Mucosa of rectum (tissue), 2 donors: ENCODE measurements at regions not wholly inside any gene's neighbourhood (a gene's known extent, or its start where the extent isn't known, plus 50 kb on each side); places are given as distances from the start of the nearest gene placed in this dataset.
"Not testable (repeated sequence)": the region's sequence is repeated elsewhere in the genome, so short reads cannot be mapped to it uniquely, and the experiment has no call there.

Source experiments
- H3K27ac ChIP-seq, 2 donors: one replicate each; pipeline ENCODE4 v1.7.0; 2013; ENCODE audit warnings: inconsistent platforms in 2 of 2, low read depth in 2 of 2, low read length in 2 of 2
- H3K27me3 ChIP-seq, 2 donors: one replicate each; pipeline ENCODE4 v1.7.0; 2013; ENCODE audit warnings: low read length in 2 of 2; ENCODE audit not compliant: control insufficient read depth in 2 of 2, insufficient read depth in 2 of 2
- H3K36me3 ChIP-seq, 2 donors: one replicate each; pipeline ENCODE4 v1.7.0; 2013; ENCODE audit warnings: low read length in 2 of 2; ENCODE audit not compliant: control insufficient read depth in 2 of 2, insufficient read depth in 2 of 2
- H3K4me1 ChIP-seq, 2 donors: one replicate each; pipeline ENCODE4 v1.7.0; 2013; ENCODE audit warnings: low read length in 2 of 2, mild to moderate bottlenecking in 1 of 2; ENCODE audit not compliant: control insufficient read depth in 2 of 2, insufficient read depth in 2 of 2
- H3K4me3 ChIP-seq, 2 donors: one replicate each; pipeline ENCODE4 v1.7.0; 2013; ENCODE audit warnings: low read length in 2 of 2
- H3K9ac ChIP-seq, 2 donors: one replicate each; pipeline ENCODE4 v1.7.0; 2013; ENCODE audit warnings: low read length in 2 of 2, low read depth in 1 of 2, mild to moderate bottlenecking in 1 of 2
- H3K9me3 ChIP-seq, 2 donors: one replicate each; pipeline ENCODE4 v1.7.0; 2013; ENCODE audit warnings: low read length in 2 of 2; ENCODE audit not compliant: control insufficient read depth in 2 of 2
- donor health status: healthy.
- donor health status: Normal muscosa, but diverticular disease.

- H3K27ac ChIP-seq, H3K9ac ChIP-seq, H3K4me1 ChIP-seq, H3K36me3 ChIP-seq, H3K4me3 ChIP-seq, H3K9me3 ChIP-seq, H3K27me3 ChIP-seq: not testable (repeated sequence)
Measured at GRCh38 chr6:140258302-140258701, 883.9 kb upstream of the CITED2 start.

GRCh38 chr6:140256248-140256647 is 881.8 kb upstream of the CITED2 start:
- no peaks in the 10 kb centered on the region for H3K4me1 ChIP-seq
- no peak overlapping the region for H3K9ac ChIP-seq
- no peak overlapping the region for H3K4me3 ChIP-seq
- H3K27ac ChIP-seq = no peak overlapping the region
- H3K27me3 ChIP-seq = no peaks in the 10 kb centered on the region
- no peaks in the 10 kb centered on the region for H3K9me3 ChIP-seq
- H3K36me3 ChIP-seq = no peaks in the 10 kb centered on the region

- no peaks in the 10 kb centered on the region for H3K27me3 ChIP-seq
- no peak overlapping the region for H3K27ac ChIP-seq
- no peaks in the 10 kb centered on the region for H3K9me3 ChIP-seq
- no peaks in the 10 kb centered on the region for H3K36me3 ChIP-seq
- no peak overlapping the region for H3K9ac ChIP-seq
- no peak overlapping the region for H3K4me3 ChIP-seq
- H3K4me1 ChIP-seq = no peaks in the 10 kb centered on the region
Measured at GRCh38 chr6:140253096-140253495, 878.6 kb upstream of the CITED2 start.

GRCh38 chr6:140252099-140252498 is 877.7 kb upstream of the CITED2 start:
- Histone ChIP-seq H3K36me3 (no peaks in the 10 kb centered on the region), H3K9me3 (no peaks in the 10 kb centered on the region), H3K27me3 (no peaks in the 10 kb centered on the region), H3K9ac (no peak overlapping the region), H3K27ac (no peak overlapping the region), H3K4me1 (no peaks in the 10 kb centered on the region), H3K4me3 (no peak overlapping the region)

- H3K9ac ChIP-seq = no peak overlapping the region
- H3K27ac ChIP-seq = no peak overlapping the region
- H3K27me3 ChIP-seq = no peaks in the 10 kb centered on the region
- H3K36me3 ChIP-seq = no peaks in the 10 kb centered on the region
- H3K4me3 ChIP-seq = no peak overlapping the region
- H3K4me1 ChIP-seq = no peaks in the 10 kb centered on the region
- H3K9me3 ChIP-seq = no peaks in the 10 kb centered on the region
Measured at GRCh38 chr6:140245296-140246040, 871.0 kb upstream of the CITED2 start.

- no peaks in the 10 kb centered on the region for H3K4me1 ChIP-seq
- H3K9ac ChIP-seq = no peak overlapping the region
- H3K9me3 ChIP-seq = no peaks in the 10 kb centered on the region
- no peaks in the 10 kb centered on the region for H3K27me3 ChIP-seq
- H3K4me3 ChIP-seq = no peak overlapping the region
- H3K36me3 ChIP-seq = no peaks in the 10 kb centered on the region
- no peak overlapping the region for H3K27ac ChIP-seq
Measured at GRCh38 chr6:140237251-140237650, 862.8 kb upstream of the CITED2 start.

GRCh38 chr6:140236732-140237131 is 862.3 kb upstream of the CITED2 start:
- Histone ChIP-seq H3K4me1 (no peaks in the 10 kb centered on the region), H3K36me3 (no peaks in the 10 kb centered on the region), H3K9me3 (no peaks in the 10 kb centered on the region), H3K27me3 (no peaks in the 10 kb centered on the region), H3K9ac (no peak overlapping the region), H3K27ac (no peak overlapping the region), H3K4me3 (no peak overlapping the region)

GRCh38 chr6:140230282-140230681 is 855.8 kb upstream of the CITED2 start:
- no peaks in the 10 kb centered on the region for H3K27me3 ChIP-seq
- H3K4me3 ChIP-seq = no peak overlapping the region
- H3K27ac ChIP-seq = no peak overlapping the region
- no peak overlapping the region for H3K9ac ChIP-seq
- no peaks in the 10 kb centered on the region for H3K4me1 ChIP-seq
- no peaks in the 10 kb centered on the region for H3K9me3 ChIP-seq
- no peaks in the 10 kb centered on the region for H3K36me3 ChIP-seq

GRCh38 chr6:140228491-140228890 is 854.0 kb upstream of the CITED2 start:
- Histone ChIP-seq H3K27me3 (no peaks in the 10 kb centered on the region), H3K4me1 (no peaks in the 10 kb centered on the region), H3K36me3 (no peaks in the 10 kb centered on the region), H3K27ac (no peak overlapping the region), H3K4me3 (no peak overlapping the region), H3K9ac (no peak overlapping the region), H3K9me3 (no peaks in the 10 kb centered on the region)

GRCh38 chr6:140226637-140227036 is 852.2 kb upstream of the CITED2 start:
- H3K27me3 ChIP-seq = no peaks in the 10 kb centered on the region
- H3K4me1 ChIP-seq = no peaks in the 10 kb centered on the region
- no peaks in the 10 kb centered on the region for H3K9me3 ChIP-seq
- H3K9ac ChIP-seq = no peak overlapping the region
- no peak overlapping the region for H3K27ac ChIP-seq
- no peak overlapping the region for H3K4me3 ChIP-seq
- H3K36me3 ChIP-seq = no peaks in the 10 kb centered on the region
